Upper lobe of right lung (tissue), 1 donor: ENCODE measurements at regions not wholly inside any gene's neighbourhood (a gene's known extent, or its start where the extent isn't known, plus 50 kb on each side); places are given as distances from the start of the nearest gene placed in this dataset.

Experiments
- ATAC-seq: fragments of 200-7000 bp; cut with Tn5 transposase; one replicate; pipeline ENCODE4 v1.9.1; 2020; ENCODE audit warnings: mild to moderate bottlenecking, moderate library complexity
- DNase-seq: peaks from one replicate; pipeline ENCODE4 v3.0.0-alpha.2; 2020
- H3K27ac ChIP-seq: fragments of 200-600 bp; one replicate; pipeline ENCODE4 v1.8.0; 2022
- H3K27me3 ChIP-seq: fragments of 200-600 bp; one replicate; pipeline ENCODE4 v1.8.0; 2022; ENCODE audit warnings: mild to moderate bottlenecking
- H3K36me3 ChIP-seq: fragments of 200-600 bp; one replicate; pipeline ENCODE4 v1.8.0; 2022
- H3K4me1 ChIP-seq: fragments of 200-600 bp; one replicate; pipeline ENCODE4 v1.8.0; 2022
- H3K4me3 ChIP-seq: fragments of 200-600 bp; one replicate; pipeline ENCODE4 v1.8.0; 2022; ENCODE audit warnings: mild to moderate bottlenecking
- H3K9me3 ChIP-seq: fragments of 200-600 bp; one replicate; pipeline ENCODE4 v1.8.0; 2022
- intact Hi-C: fragments of 100-400 bp; cut with DNase I; formaldehyde crosslinking; loops from one replicate; pipeline ENCODE4 v1.11.0; 2022
- TF ChIP-seq, protein P1 (sequence below): fragments of 200-600 bp; IDR thresholded peaks from one replicate; pipeline ENCODE4 v1.8.0; 2022; ENCODE audit warnings: antibody characterized with exemption
- donor health status: DM: no; HTN: yes; CAD: no; lungs with severe emphysema.

DNA sequence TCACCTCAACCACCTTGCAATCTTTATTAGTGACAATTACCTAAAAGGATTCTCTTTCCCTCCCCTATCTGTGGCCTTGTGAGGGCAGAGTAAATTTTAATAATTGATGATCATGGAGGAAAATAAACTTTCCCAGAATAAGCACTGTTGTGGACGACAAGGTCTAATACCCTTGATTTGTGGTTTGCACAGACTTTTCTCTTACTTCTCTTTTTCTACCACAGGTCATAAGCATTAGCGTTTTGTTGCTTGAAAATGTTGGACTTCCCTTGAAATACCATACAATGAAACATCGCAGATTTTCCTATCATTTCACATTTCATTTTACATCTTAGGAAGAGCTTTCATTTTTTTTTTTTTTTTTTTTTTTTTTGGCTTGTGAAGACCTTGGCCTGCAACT is 188.1 kb upstream of the TMEM72 start:
- Histone ChIP-seq H3K27ac (no peak overlapping the region), H3K4me1 (peaks cover 11% of the 10 kb centered on the region), H3K4me3 (no peak overlapping the region), H3K27me3 (no peaks in the 10 kb centered on the region), H3K36me3 (no peaks in the 10 kb centered on the region), H3K9me3 (no peaks in the 10 kb centered on the region)
- DNase-seq = no peak
- no peak for ATAC-seq
- intact Hi-C loops = no loop called here
- TF ChIP-seq, protein P1, sequence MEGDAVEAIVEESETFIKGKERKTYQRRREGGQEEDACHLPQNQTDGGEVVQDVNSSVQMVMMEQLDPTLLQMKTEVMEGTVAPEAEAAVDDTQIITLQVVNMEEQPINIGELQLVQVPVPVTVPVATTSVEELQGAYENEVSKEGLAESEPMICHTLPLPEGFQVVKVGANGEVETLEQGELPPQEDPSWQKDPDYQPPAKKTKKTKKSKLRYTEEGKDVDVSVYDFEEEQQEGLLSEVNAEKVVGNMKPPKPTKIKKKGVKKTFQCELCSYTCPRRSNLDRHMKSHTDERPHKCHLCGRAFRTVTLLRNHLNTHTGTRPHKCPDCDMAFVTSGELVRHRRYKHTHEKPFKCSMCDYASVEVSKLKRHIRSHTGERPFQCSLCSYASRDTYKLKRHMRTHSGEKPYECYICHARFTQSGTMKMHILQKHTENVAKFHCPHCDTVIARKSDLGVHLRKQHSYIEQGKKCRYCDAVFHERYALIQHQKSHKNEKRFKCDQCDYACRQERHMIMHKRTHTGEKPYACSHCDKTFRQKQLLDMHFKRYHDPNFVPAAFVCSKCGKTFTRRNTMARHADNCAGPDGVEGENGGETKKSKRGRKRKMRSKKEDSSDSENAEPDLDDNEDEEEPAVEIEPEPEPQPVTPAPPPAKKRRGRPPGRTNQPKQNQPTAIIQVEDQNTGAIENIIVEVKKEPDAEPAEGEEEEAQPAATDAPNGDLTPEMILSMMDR = no peak

DNA sequence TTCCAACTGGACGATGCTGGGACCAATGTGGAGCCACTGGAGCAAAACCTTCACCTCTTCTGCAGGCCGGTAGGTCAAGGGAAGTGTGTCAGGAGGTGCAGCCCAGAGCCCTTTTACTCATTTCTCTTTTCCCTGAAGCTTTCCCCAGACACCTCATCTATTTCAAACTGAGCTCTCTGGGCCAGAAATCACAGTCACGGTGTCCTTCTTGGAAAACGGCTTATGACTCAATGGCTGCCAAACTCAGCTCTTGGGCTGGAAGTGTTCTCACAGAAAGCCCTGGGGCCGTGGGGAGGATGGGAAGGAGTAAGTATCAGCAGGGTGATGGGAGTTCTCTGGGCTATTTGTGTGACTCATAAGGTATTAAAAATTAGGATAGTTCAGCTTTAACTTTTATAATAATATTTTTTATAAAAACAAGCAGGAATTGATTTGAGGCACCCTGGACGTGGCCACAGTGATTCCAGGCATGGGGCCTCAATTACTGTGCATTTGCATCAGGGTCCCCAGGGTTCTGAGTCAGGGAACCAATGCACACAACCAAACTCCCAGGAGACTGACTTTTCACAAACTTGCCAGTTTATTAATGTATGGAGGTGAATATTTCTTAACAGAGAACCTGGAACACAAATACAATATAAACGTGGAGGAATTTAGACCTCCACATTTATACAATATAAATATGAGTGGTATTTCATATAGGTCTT is 187.4 kb upstream of the TMEM72 start:
- DNase-seq (no peak), ATAC-seq (peak; percentile 16)

DNA sequence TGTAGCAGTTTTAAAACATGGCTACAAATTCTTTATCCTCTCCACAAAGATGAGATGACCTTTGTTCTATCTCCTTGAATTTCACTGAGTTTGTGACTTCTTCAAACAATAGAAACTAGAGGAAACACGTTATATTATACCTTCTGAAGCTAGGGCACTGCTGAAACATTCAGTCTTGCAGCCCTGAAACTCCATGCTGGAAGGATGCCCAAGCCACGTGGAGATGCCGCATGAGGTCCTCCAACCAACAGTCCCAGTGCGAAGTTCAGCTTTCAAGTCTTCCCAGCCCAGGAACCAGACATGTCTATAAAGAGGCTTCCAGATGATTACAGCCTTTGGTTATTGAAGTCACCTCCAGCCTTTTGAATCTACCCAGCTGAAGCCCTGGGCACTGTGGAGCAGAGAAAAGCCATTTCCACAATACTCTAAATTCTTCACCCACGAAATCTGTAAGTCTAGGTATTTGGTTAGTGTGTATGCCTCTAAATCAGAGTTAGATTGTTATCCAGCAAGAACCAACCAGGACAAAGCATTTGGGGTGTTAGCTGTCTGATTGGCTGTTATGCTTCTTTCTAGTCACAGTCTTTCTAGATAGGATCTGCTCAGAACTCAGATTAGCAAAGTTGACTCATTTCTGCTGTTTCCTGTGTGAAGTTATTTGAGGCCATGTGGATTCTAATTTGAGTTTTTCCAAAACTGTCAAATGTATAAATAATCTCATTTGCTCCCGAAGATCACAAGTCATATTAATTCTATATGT is 186.5 kb upstream of the TMEM72 start:
- DNase-seq = no peak
- Histone ChIP-seq H3K9me3 (no peaks in the 10 kb centered on the region), H3K4me1 (peaks cover 11% of the 10 kb centered on the region), H3K27me3 (no peaks in the 10 kb centered on the region), H3K4me3 (no peak overlapping the region), H3K36me3 (no peaks in the 10 kb centered on the region), H3K27ac (no peak overlapping the region)
- no peak for ATAC-seq
- TF ChIP-seq, protein P1 = no peak
- intact Hi-C loops = no loop called here

More for the DNA sequence above, 187.4 kb upstream of the TMEM72 start:
- Histone ChIP-seq H3K4me1 (peaks cover 11% of the 10 kb centered on the region), H3K4me3 (no peak overlapping the region), H3K36me3 (no peaks in the 10 kb centered on the region), H3K27me3 (no peaks in the 10 kb centered on the region), H3K27ac (no peak overlapping the region), H3K9me3 (no peaks in the 10 kb centered on the region)
- intact Hi-C loops = no loop called here
- TF ChIP-seq, protein P1 = no peak

DNA sequence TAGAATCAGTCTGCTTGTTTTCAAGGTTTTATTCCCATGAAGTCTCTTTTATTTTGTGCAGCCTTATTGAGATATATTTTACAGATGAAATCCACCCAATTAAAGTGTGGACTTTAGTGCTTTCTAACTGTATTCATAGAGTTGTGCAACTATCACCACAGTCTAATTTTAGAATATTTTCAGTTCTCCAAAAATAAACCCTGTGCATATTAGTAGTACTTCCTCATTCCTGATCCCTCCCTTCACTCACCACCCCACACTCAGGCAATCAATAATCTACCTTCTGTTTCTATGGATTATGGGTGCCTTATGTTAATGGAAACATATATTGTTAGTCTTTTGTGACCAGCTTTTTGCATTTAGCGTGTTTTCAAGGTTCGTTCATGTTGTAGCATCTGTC is 185.7 kb upstream of the TMEM72 start:
- no peak overlapping the region for H3K27ac ChIP-seq
- intact Hi-C loops = no loop called here
- TF ChIP-seq, protein P1 = no peak
- H3K4me3 ChIP-seq = no peak overlapping the region
- ATAC-seq = peak; percentile 82
- H3K27me3 ChIP-seq = no peaks in the 10 kb centered on the region
- DNase-seq = no peak
- H3K36me3 ChIP-seq = no peaks in the 10 kb centered on the region
- peaks cover 11% of the 10 kb centered on the region for H3K4me1 ChIP-seq
- H3K9me3 ChIP-seq = no peaks in the 10 kb centered on the region

DNA sequence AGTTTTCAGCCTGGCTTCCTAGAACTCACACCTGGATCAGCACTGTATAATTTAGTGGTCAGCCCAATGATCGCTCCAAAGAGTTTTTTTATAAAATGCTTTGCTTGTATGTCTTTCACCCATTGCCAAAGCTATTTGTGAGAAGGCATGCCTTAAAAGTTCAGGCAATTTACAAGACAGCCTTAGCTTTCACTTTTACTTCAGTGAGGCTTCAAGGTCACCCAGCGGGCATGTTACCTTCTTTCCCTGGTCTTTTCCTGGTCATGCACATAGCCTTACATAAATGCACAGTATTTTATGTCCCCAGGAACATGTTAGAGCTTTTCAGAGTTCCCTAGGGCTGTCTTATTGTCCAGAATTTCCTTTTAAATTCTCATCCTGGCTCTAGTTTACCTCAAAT is 179.9 kb upstream of the TMEM72 start:
- ATAC-seq = no peak
- H3K27ac ChIP-seq = no peak overlapping the region
- intact Hi-C loops = no loop called here
- H3K4me3 ChIP-seq = no peak overlapping the region
- no peaks in the 10 kb centered on the region for H3K9me3 ChIP-seq
- H3K36me3 ChIP-seq = no peaks in the 10 kb centered on the region
- H3K4me1 ChIP-seq = no peaks in the 10 kb centered on the region
- no peaks in the 10 kb centered on the region for H3K27me3 ChIP-seq
- DNase-seq = no peak
- TF ChIP-seq, protein P1 = no peak
